Lower leg skin (tissue), 4 donors: ENCODE measurements at regions not wholly inside any gene's neighbourhood (a gene's known extent, or its start where the extent isn't known, plus 50 kb on each side); places are given as distances from the start of the nearest gene placed in this dataset.
A peak's percentile ranks its signal among the peaks of the same experiment; 100 is the strongest.

Experiments
- DNase-seq, 2 donors: peaks; one replicate each; pipeline ENCODE4 v3.0.0-alpha.2; 2019; ENCODE audit warnings: low spot score in 2 of 2
- H3K4me3 ChIP-seq: fragments of 200-600 bp; sonication (generic); 2 replicates; pipeline ENCODE4 v1.5.1; 2017; ENCODE audit warnings: mild to moderate bottlenecking, low read depth; ENCODE audit not compliant: poor library complexity, severe bottlenecking
- POLR2A ChIP-seq, 2 donors: fragments of 450-650 bp; IDR thresholded peaks; one replicate each; pipeline ENCODE4 v1.6.1; 2016 to 2017; ENCODE audit warnings: antibody characterized with exemption in 2 of 2, mild to moderate bottlenecking in 1 of 2, moderate library complexity in 1 of 2
- WGBS, 2 donors: methylation state at CpG; one replicate each; pipeline ENCODE4 v1.1.5; 2018; 5-methylcytosine and 5-hydroxymethylcytosine counted together
- intact Hi-C: fragments of 100-400 bp; cut with DNase I; formaldehyde crosslinking; loops from one replicate; pipeline ENCODE4 v1.15.0; 2023; ENCODE audit warnings: low total_unique reads
- TF ChIP-seq, protein P1 (sequence below), 3 donors: fragments of 450-650 bp; IDR thresholded peaks; one replicate each; pipeline ENCODE4 v1.5.1; 2016; ENCODE audit warnings: antibody characterized with exemption in 3 of 3, mild to moderate bottlenecking in 3 of 3, moderate library complexity in 2 of 3

DNA sequence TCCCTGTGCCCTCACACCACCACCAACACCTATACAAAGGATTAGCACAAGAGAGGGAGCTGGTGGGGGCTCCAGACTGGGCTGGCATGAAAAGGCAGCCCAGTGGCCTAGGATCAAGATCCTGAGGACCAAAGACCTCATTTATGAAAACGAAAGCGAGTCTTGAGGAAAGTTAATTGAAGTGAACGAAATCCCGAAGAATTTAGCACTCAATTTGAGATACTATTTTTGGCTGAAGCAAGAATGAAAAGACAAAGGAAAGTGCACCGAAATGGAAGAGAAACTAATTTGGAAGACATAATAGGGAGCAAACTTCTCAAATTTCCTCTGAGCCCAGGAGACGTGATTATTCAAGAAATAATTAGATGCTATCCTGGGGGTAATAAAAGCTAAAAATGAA lies 68.7 kb upstream of the SLC6A11 start:
- no peak for TF ChIP-seq POLR2A (IDR thresholded peaks at IDR 0.05)
- intact Hi-C loops = no loop called here
- DNase-seq = no peak
- H3K4me3 ChIP-seq = no peak overlapping the region
- 66 to 71% methylated on average over 6 of the region's 6 CpGs for WGBS, 2 donors

DNA sequence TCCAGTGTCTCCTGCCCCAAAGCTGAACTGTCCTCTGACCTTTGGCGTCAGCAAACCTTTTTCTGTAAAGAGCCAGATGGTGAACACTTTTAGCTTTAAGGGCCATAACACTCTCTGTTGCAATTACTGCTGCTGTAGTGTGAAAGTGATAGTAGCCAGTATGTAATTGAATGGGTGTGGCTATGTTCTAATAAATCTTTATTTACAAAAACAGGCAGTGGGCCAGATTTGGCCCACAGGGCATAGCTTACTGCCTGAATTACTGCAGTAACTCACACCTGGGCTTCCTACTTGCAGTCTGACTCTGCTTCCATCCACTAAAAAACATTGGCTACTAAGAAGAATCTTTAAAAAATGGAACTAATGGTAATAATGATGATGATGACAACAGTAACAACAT lies 68.0 kb upstream of the SLC6A11 start:
- no peak for DNase-seq
- intact Hi-C loops = no loop called here
- TF ChIP-seq, protein P1, sequence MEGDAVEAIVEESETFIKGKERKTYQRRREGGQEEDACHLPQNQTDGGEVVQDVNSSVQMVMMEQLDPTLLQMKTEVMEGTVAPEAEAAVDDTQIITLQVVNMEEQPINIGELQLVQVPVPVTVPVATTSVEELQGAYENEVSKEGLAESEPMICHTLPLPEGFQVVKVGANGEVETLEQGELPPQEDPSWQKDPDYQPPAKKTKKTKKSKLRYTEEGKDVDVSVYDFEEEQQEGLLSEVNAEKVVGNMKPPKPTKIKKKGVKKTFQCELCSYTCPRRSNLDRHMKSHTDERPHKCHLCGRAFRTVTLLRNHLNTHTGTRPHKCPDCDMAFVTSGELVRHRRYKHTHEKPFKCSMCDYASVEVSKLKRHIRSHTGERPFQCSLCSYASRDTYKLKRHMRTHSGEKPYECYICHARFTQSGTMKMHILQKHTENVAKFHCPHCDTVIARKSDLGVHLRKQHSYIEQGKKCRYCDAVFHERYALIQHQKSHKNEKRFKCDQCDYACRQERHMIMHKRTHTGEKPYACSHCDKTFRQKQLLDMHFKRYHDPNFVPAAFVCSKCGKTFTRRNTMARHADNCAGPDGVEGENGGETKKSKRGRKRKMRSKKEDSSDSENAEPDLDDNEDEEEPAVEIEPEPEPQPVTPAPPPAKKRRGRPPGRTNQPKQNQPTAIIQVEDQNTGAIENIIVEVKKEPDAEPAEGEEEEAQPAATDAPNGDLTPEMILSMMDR (IDR thresholded peaks at IDR 0.05) = no peak
- no peak for TF ChIP-seq POLR2A (IDR thresholded peaks at IDR 0.05)
- no peak overlapping the region for H3K4me3 ChIP-seq
- WGBS, 2 donors = 35 to 48% methylated on average over 1 of the region's 1 CpG

DNA sequence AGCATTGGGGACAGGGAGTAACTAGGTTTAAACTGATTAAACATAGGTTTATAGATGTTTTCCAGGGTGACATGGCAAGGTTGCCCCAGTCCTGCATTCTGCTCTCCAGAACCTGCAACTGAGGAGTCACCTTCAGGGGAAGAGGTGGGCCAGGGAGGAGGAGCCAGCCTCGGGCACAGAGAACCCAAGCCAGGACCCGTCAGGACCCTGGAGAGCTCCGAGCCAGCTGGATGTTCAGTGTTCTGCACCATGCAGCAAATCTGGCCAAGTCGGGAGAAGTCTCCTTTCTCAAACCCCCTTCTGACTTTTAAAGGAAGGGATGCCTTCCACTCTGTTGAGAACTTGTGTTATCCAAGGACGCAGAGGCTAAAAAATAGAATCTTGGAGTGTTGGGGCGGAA lies 62.1 kb upstream of the SLC6A11 start:
- H3K4me3 ChIP-seq = no peak overlapping the region
- intact Hi-C loops = no loop called here
- DNase-seq = peak in 1 of 2 donors; percentile 78
- WGBS, 2 donors = 12 to 15% methylated on average over 6 of the region's 6 CpGs
- TF ChIP-seq POLR2A (IDR thresholded peaks at IDR 0.05) = no peak
- TF ChIP-seq, protein P1 (IDR thresholded peaks at IDR 0.05) = no peak

DNA sequence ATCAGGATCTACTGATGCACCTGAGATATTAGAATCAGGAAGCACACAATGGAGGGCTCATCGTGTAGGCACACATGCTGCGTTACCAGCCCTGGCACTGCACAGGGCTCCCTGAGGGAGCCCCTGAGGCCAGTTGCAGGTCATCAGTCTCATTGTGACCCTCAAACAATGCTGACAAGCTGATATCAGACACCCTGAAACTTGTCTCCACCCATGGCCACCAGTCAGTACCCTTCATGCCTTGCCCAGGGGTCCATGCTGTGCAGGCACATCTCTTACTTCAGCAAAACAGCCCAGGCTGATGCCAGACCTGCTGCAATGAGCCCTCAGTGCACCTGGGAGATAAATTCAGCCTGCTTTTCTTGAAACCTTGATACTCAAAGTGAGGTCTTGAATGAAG lies 59.5 kb upstream of the SLC6A11 start:
- WGBS, 2 donors = 64 to 87% methylated on average over 2 of the region's 2 CpGs
- TF ChIP-seq, protein P1 (IDR thresholded peaks at IDR 0.05) = no peak
- no peak for TF ChIP-seq POLR2A (IDR thresholded peaks at IDR 0.05)
- H3K4me3 ChIP-seq = no peak overlapping the region
- intact Hi-C loops = no loop called here
- DNase-seq = peak in 1 of 2 donors; percentile 48

DNA sequence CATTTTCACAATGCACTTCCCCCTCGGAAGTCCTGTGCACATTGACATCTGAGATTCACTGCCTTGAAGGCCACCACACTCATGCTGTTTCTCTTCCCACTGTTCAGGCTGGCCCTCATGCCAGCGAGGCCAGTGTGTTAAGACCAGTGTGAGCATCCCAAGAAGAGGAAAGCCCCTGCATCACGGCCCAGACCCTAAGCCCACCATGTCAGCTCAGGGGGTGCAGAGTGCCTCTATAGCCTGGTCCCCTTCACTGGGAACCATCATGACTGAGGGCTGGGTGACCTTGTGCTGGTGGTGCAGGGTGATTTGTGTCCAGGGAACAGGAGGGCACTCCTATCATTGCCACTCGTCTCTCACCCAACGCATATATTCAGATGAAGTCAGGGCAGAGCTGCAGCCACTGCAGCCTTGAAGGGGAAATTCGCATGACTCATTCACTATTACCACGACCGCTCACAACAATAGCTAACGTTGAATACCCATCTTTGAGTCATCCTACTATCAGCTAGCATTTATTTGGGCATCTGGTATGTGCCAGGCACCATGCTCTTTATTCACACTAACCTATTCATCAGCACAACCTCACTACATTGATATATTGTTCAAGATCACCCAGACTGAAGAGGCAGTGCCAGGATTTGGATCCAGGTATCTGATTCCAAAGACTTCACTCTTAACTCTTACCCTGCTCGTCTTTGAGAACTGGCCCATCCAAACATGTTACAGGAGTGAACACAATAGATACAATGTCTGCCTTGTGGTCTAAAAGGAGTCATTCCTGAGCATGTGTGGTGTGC lies 58.8 kb upstream of the SLC6A11 start:
- TF ChIP-seq, protein P1 (IDR thresholded peaks at IDR 0.05) = no peak
- no peak for TF ChIP-seq POLR2A (IDR thresholded peaks at IDR 0.05)
- intact Hi-C loops = no loop called here
- 37 to 43% methylated on average over 10 of the region's 10 CpGs for WGBS, 2 donors
- DNase-seq = peak in 1 of 2 donors; percentile 65
- no peak overlapping the region for H3K4me3 ChIP-seq

DNA sequence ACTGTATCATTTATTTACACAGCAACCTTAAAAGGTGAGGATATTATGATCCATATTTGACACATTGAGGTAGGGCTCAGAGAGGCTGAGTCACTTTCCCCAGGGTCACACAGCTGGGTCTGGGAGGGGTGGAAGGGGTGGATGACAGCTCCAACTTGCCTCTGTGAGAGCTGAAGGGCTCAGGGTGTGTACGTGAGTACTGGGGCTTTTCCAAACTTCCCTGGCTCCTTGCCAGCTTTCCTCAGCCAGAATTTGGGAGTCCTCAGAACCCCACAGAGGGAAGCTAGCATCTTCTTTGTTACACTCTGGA lies 58.3 kb upstream of the SLC6A11 start:
- H3K4me3 ChIP-seq = no peak overlapping the region
- intact Hi-C loops = no loop called here
- 0 to 17% methylated on average over 1 of the region's 1 CpG for WGBS, 2 donors
- DNase-seq = peak in 1 of 2 donors; percentile 75
- no peak for TF ChIP-seq POLR2A (IDR thresholded peaks at IDR 0.05)
